Ectodermal cell (in vitro differentiated cells): ENCODE measurements at regions not wholly inside any gene's neighbourhood (a gene's known extent, or its start where the extent isn't known, plus 50 kb on each side); places are given as distances from the start of the nearest gene placed in this dataset.

Experiments
- H3K27ac ChIP-seq: 2 replicates; pipeline ENCODE4 v1.7.0; 2013; ENCODE audit warnings: mild to moderate bottlenecking, low read depth, low read length; ENCODE audit not compliant: insufficient read depth, poor library complexity, severe bottlenecking
- H3K27me3 ChIP-seq: 2 replicates; pipeline ENCODE4 v1.7.0; 2013; ENCODE audit warnings: mild to moderate bottlenecking, low read length; ENCODE audit not compliant: insufficient read depth, control insufficient read depth, poor library complexity, severe bottlenecking
- H3K36me3 ChIP-seq: one replicate; pipeline ENCODE4 v1.7.0; 2013; ENCODE audit warnings: low read length; ENCODE audit not compliant: control insufficient read depth, insufficient read depth
- H3K4me1 ChIP-seq: one replicate; pipeline ENCODE4 v1.7.0; 2013; ENCODE audit warnings: low read length; ENCODE audit not compliant: control insufficient read depth, insufficient read depth
- H3K4me3 ChIP-seq: 2 replicates; pipeline ENCODE4 v1.7.0; 2013; ENCODE audit warnings: low read depth, low read length, control low read depth; ENCODE audit not compliant: insufficient read depth
- H3K9me3 ChIP-seq: 2 replicates; pipeline ENCODE4 v1.7.0; 2013; ENCODE audit warnings: mild to moderate bottlenecking, low read length, moderate library complexity; ENCODE audit not compliant: control insufficient read depth
- WGBS, 2 experiments: methylation state at CpG; one replicate each; pipeline ENCODE4 v1.1.7; 2013; ENCODE audit warnings: missing lambda C conversion rate in 2 of 2; 5-methylcytosine and 5-hydroxymethylcytosine counted together

GRCh38 chr18:43393174-43393573 lies 115.9 kb upstream of the SYT4 start:
- Histone ChIP-seq H3K27me3 (no peaks in the 10 kb centered on the region), H3K27ac (no peak overlapping the region), H3K9me3 (no peaks in the 10 kb centered on the region), H3K4me3 (no peak overlapping the region), H3K36me3 (no peaks in the 10 kb centered on the region), H3K4me1 (no peaks in the 10 kb centered on the region)
- 95 to 100% methylated on average over 1 to 2 of the region's 2 CpGs for WGBS, 2 experiments

DNA sequence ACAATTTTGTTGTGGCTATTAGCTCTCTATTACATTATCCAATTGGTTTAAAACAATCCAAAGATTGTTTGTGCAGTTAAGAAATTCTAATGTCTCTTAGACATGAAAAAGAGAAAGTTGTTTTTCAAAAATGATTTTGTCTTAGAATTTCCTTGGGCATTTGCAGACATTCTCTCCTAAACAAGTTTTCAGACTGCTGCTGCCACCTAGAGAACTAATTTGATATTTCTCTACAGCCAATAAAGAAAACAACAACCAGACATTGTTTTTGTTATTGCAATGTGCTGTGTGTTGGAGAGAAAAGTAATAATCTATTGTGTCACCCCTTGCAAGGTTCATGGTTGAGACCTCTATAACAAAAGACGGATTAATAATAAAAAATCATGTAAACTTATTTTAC lies 119.0 kb upstream of the SYT4 start:
- H3K27me3 ChIP-seq, result no peaks in the 10 kb centered on the region
- no peak overlapping the region for H3K4me3 ChIP-seq
- no peaks in the 10 kb centered on the region for H3K36me3 ChIP-seq
- no CpG with 5 or more reads among the region's 1 CpG for WGBS, 2 experiments
- no peak overlapping the region for H3K27ac ChIP-seq
- H3K4me1 ChIP-seq, result no peaks in the 10 kb centered on the region
- H3K9me3 ChIP-seq, result no peaks in the 10 kb centered on the region

DNA sequence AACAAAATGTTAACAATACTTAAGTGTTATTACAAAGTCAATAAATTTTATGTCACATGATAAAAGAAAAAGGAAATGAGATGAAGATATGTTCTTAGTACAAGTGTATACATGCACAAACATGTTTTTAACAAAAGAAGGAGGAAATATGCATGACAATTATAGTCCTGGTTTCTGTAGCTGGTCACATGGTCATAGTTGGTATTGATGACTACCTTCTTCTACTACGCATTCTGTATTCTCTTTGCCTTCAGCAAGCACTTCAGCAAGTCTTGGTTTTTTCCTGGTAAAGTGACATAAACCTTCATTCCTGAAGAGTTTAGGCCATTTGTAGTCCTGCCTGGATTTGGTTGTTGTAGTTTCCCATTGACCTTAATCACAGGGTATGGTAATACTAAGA lies 121.3 kb upstream of the SYT4 start:
- Histone ChIP-seq H3K4me1 (no peaks in the 10 kb centered on the region), H3K9me3 (no peaks in the 10 kb centered on the region)
- WGBS, 2 experiments, result 88 to 100% methylated on average over 1 of the region's 1 CpG

GRCh38 chr18:43405097-43405496 lies 127.8 kb upstream of the SYT4 start:
- no peaks in the 10 kb centered on the region for H3K27me3 ChIP-seq
- H3K27ac ChIP-seq, result no peak overlapping the region
- H3K4me3 ChIP-seq, result no peak overlapping the region
- no peaks in the 10 kb centered on the region for H3K36me3 ChIP-seq
- H3K4me1 ChIP-seq, result no peaks in the 10 kb centered on the region
- no peaks in the 10 kb centered on the region for H3K9me3 ChIP-seq
- 93 to 97% methylated on average over 1 of the region's 1 CpG for WGBS, 2 experiments

More for the DNA sequence above, 121.3 kb upstream of the SYT4 start:
- Histone ChIP-seq H3K4me3 (no peak overlapping the region), H3K36me3 (no peaks in the 10 kb centered on the region), H3K27ac (no peak overlapping the region), H3K27me3 (no peaks in the 10 kb centered on the region)

DNA sequence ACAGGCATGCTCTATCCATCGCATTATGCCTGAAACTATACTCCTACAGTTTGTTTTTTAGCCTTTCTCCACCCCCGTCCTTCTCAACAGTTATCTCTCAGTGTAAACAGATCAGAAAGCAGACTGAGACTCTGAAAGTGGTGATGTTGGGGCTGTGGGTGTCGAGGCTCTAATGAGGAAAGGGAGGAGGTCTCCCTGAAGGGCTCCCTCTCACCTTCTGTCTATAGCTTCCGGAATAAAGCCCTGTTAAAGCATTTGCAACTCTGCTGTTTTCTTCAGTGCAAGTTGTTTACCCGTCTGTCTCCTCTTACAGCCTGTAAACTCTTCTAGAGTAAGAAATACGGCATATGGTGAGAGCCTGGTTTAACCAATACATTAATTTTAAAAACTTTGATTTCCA lies 136.7 kb upstream of the SYT4 start:
- Histone ChIP-seq H3K36me3 (no peaks in the 10 kb centered on the region), H3K27me3 (no peaks in the 10 kb centered on the region)
- WGBS, 2 experiments, result 81 to 82% methylated on average over 4 to 6 of the region's 6 CpGs

GRCh38 chr18:43420091-43420490 lies 142.8 kb upstream of the SYT4 start:
- Histone ChIP-seq H3K27ac (no peak overlapping the region), H3K4me1 (no peaks in the 10 kb centered on the region), H3K4me3 (no peak overlapping the region), H3K9me3 (no peaks in the 10 kb centered on the region), H3K36me3 (no peaks in the 10 kb centered on the region), H3K27me3 (no peaks in the 10 kb centered on the region)

More for the DNA sequence above, 136.7 kb upstream of the SYT4 start:
- H3K4me1 ChIP-seq, result no peaks in the 10 kb centered on the region
- no peak overlapping the region for H3K27ac ChIP-seq
- H3K4me3 ChIP-seq, result no peak overlapping the region
- no peaks in the 10 kb centered on the region for H3K9me3 ChIP-seq

- no peaks in the 10 kb centered on the region for H3K36me3 ChIP-seq
- no peak overlapping the region for H3K4me3 ChIP-seq
- no peaks in the 10 kb centered on the region for H3K4me1 ChIP-seq
- H3K9me3 ChIP-seq, result no peaks in the 10 kb centered on the region
- H3K27ac ChIP-seq, result no peak overlapping the region
- WGBS, 2 experiments, result 47 to 68% methylated on average over 2 of the region's 2 CpGs
- no peaks in the 10 kb centered on the region for H3K27me3 ChIP-seq
Observed at GRCh38 chr18:43420950-43421349, 143.7 kb upstream of the SYT4 start.

DNA sequence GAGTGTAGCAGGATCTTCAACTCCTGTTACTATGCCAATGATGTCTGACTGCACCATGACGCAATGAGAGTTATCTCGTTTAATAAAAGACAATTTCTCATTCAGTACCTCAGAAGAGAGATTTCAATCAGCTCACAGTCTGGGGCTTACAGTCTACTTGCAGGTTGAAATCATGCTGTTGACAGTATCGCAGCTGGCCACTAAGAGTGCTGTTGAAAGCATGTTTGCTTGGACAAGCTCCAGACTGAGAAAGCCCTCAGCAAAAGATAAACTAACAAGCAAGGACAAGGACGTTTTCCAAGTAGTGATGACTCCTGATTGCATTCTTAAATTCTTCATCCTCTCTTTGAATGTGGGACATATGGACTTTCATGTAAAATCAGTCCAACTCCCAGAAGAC lies 145.2 kb upstream of the SYT4 start:
- H3K4me1 ChIP-seq, result no peaks in the 10 kb centered on the region
- H3K27ac ChIP-seq, result no peak overlapping the region
- H3K27me3 ChIP-seq, result no peaks in the 10 kb centered on the region
- WGBS, 2 experiments, result 73 to 79% methylated on average over 4 of the region's 4 CpGs
- H3K4me3 ChIP-seq, result no peak overlapping the region
- H3K36me3 ChIP-seq, result no peaks in the 10 kb centered on the region
- H3K9me3 ChIP-seq, result no peaks in the 10 kb centered on the region

GRCh38 chr18:43435851-43436250 lies 158.6 kb upstream of the SYT4 start:
- H3K4me1 ChIP-seq, result no peaks in the 10 kb centered on the region
- 94 to 96% methylated on average over 2 of the region's 3 CpGs for WGBS, 2 experiments
- H3K36me3 ChIP-seq, result no peaks in the 10 kb centered on the region
- no peak overlapping the region for H3K27ac ChIP-seq
- no peaks in the 10 kb centered on the region for H3K9me3 ChIP-seq
- no peaks in the 10 kb centered on the region for H3K27me3 ChIP-seq
- no peak overlapping the region for H3K4me3 ChIP-seq

DNA sequence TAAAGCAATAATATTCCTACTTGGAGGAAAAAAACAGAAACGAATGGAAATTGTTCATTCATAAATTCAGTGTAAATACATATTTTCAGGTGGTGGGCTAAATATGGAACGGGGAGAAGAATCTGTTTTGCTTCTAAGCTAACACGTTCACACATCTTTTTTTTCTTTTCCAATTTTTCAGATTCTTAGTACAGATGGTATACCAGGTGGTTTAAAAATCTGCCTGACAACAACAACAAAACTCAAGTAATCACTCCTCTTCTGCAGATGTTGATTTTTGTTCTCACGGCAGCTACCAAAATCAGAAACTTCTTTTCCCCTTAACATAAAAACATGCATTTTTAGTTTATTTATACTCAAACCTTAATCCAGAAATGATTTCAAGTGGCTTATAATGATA lies 164.8 kb upstream of the SYT4 start:
- Histone ChIP-seq H3K36me3 (no peaks in the 10 kb centered on the region), H3K9me3 (no peaks in the 10 kb centered on the region), H3K27me3 (no peaks in the 10 kb centered on the region), H3K4me1 (no peaks in the 10 kb centered on the region), H3K4me3 (no peak overlapping the region), H3K27ac (no peak overlapping the region)
- 93 to 100% methylated on average over 2 to 4 of the region's 4 CpGs for WGBS, 2 experiments

DNA sequence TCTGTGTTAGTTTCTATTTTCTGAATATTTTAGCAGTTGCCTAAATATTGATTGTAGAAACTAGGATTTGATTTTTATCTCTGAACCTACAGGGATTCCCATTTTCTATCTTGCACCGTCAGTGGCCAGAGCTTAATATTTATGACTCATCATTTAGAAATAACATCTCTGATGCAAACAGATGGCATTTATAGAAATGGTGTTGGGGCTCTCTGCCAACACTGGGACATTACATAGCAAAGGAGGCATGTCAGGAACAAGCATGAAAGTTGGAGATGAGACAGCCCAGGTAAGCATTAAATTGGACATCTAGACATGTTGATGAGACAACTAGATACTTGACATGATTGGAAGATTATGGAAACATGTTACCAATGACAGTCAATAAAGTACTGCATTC lies 165.3 kb upstream of the SYT4 start:
- H3K36me3 ChIP-seq, result no peaks in the 10 kb centered on the region
- WGBS, 2 experiments, result 100% methylated on average over 1 of the region's 1 CpG

More for the DNA sequence above, 165.3 kb upstream of the SYT4 start:
- H3K27me3 ChIP-seq, result no peaks in the 10 kb centered on the region
- no peak overlapping the region for H3K27ac ChIP-seq
- no peaks in the 10 kb centered on the region for H3K4me1 ChIP-seq
- H3K4me3 ChIP-seq, result no peak overlapping the region
- no peaks in the 10 kb centered on the region for H3K9me3 ChIP-seq
